NCI-H226 (cell line): ENCODE measurements at regions not wholly inside any gene's neighbourhood (a gene's known extent, or its start where the extent isn't known, plus 50 kb on each side); places are given as distances from the start of the nearest gene placed in this dataset.

Experiments used
- DNase-seq: peaks from one replicate; pipeline ENCODE4 v3.0.0-alpha.2; 2015

- DNase-seq, result no peak
These were observed 201.4 kb upstream of the CTNNB1 start for GRCh38 chr3:40997711-40998519.

GRCh38 chr3:40999682-41000081 is 199.6 kb upstream of the CTNNB1 start:
- no peak for DNase-seq

- DNase-seq, result no peak
These were observed 198.8 kb upstream of the CTNNB1 start for GRCh38 chr3:41000471-41000870.

- no peak for DNase-seq
These were observed 197.7 kb upstream of the CTNNB1 start for GRCh38 chr3:41001556-41001955.

GRCh38 chr3:41002104-41002503 is 197.2 kb upstream of the CTNNB1 start:
- DNase-seq, result no peak

- DNase-seq, result no peak
These were observed 191.9 kb upstream of the CTNNB1 start for GRCh38 chr3:41007399-41007798.

GRCh38 chr3:41011854-41012253 is 187.5 kb upstream of the CTNNB1 start:
- no peak for DNase-seq

- DNase-seq, result no peak
These were observed 180.4 kb upstream of the CTNNB1 start for GRCh38 chr3:41018855-41019254.

GRCh38 chr3:41024031-41024836 is 175.1 kb upstream of the CTNNB1 start:
- no peak for DNase-seq

- peak; percentile 61 for DNase-seq
These were observed 172.7 kb upstream of the CTNNB1 start for GRCh38 chr3:41026394-41027177.

GRCh38 chr3:41029356-41029755 is 169.9 kb upstream of the CTNNB1 start:
- no peak for DNase-seq

GRCh38 chr3:41030220-41030619 is 169.1 kb upstream of the CTNNB1 start:
- DNase-seq, result no peak

GRCh38 chr3:41031401-41031800 is 167.9 kb upstream of the CTNNB1 start:
- no peak for DNase-seq

- no peak for DNase-seq
These were observed 165.3 kb upstream of the CTNNB1 start for GRCh38 chr3:41033956-41034519.

GRCh38 chr3:41035456-41036022 is 163.8 kb upstream of the CTNNB1 start:
- DNase-seq, result no peak

GRCh38 chr3:41037651-41038334 is 161.5 kb upstream of the CTNNB1 start:
- no peak for DNase-seq

GRCh38 chr3:41040256-41040655 is 159.0 kb upstream of the CTNNB1 start:
- no peak for DNase-seq

- no peak for DNase-seq
These were observed 157.8 kb upstream of the CTNNB1 start for GRCh38 chr3:41041462-41041861.

- DNase-seq, result no peak
These were observed 157.4 kb upstream of the CTNNB1 start for GRCh38 chr3:41041899-41042298.

GRCh38 chr3:41044523-41044922 is 154.8 kb upstream of the CTNNB1 start:
- DNase-seq, result no peak

- DNase-seq, result no peak
These were observed 153.8 kb upstream of the CTNNB1 start for GRCh38 chr3:41045491-41045890.

GRCh38 chr3:41050144-41050543 is 149.2 kb upstream of the CTNNB1 start:
- DNase-seq, result no peak
